HuH-7 (cell line): ENCODE measurements at regions not wholly inside any gene's neighbourhood (a gene's known extent, or its start where the extent isn't known, plus 50 kb on each side); places are given as distances from the start of the nearest gene placed in this dataset.
"Not testable (repeated sequence)": the region's sequence is repeated elsewhere in the genome, so short reads cannot be mapped to it uniquely, and the experiment has no call there.

Experiments
- DNase-seq: peaks from one replicate; pipeline ENCODE4 v3.0.0; 2011; ENCODE audit warnings: low spot score

GRCh38 chr3:75446948-75447347, 217.2 kb upstream of the FRG2C start:
- DNase-seq = not testable (repeated sequence)

GRCh38 chr3:75453328-75453727, 210.8 kb upstream of the FRG2C start:
- DNase-seq = not testable (repeated sequence)

DNA sequence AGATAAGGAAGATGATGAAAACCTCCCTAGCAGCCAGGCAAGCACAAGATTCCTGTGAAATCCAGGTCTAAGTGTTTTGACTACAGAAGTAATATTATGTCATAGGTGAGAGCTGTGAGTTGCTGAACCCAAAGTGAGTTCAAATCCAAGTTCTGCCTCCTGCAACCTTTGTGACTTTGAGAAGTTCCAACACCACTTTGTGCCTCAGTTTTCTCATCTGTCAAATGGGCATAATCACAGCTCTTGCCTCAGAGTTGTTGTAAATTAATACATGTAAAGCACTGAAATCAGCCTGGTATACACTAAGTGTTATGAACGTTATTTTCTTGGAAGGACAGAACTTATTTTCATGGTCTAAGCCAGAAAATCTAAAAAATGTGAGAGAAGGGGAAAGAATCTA, 210.3 kb upstream of the FRG2C start:
- DNase-seq = not testable (repeated sequence)

DNA sequence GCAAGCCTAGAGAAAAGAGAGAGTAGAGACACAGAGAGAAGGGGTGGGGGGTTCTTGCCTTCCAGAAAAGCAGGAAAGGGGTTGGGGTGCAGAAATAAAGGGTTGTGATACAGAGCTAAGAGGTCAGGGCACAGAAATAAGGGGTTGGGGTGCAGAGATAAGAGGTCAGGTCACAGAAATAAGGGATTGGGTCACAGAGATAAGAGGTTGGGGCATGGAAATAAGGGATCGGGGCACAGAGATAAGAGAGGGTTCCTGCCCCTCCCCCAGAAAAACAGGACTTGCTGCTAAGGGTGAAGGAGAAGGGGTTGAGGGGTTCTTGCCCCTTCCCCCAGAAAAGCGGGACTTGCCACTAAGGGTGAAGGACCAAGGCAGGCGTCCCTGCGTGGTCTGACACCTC, 189.6 kb upstream of the FRG2C start:
- DNase-seq = not testable (repeated sequence)

DNA sequence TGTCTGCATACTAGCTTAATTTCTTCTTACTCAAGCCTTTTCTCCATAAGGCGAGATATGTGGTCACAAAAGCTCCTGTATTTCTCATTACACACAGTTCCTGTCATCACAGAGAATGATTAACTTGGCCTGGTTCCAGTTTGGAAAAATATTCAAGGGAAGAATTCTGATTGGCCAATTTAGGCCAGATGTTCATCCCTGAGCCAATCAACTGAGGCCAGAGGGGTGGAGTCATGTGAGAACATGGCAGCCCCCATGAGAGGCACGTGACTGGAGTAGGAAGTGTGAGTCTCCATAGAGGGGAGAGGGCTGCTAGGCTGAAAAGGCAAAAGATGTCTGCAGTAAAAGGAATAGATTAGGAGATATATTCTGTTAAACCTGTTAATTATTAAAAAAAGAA, 167.5 kb upstream of the FRG2C start:
- DNase-seq = not testable (repeated sequence)

GRCh38 chr3:75500357-75500756, 163.8 kb upstream of the FRG2C start:
- not testable (repeated sequence) for DNase-seq

GRCh38 chr3:75502171-75502570, 162.0 kb upstream of the FRG2C start:
- not testable (repeated sequence) for DNase-seq

DNA sequence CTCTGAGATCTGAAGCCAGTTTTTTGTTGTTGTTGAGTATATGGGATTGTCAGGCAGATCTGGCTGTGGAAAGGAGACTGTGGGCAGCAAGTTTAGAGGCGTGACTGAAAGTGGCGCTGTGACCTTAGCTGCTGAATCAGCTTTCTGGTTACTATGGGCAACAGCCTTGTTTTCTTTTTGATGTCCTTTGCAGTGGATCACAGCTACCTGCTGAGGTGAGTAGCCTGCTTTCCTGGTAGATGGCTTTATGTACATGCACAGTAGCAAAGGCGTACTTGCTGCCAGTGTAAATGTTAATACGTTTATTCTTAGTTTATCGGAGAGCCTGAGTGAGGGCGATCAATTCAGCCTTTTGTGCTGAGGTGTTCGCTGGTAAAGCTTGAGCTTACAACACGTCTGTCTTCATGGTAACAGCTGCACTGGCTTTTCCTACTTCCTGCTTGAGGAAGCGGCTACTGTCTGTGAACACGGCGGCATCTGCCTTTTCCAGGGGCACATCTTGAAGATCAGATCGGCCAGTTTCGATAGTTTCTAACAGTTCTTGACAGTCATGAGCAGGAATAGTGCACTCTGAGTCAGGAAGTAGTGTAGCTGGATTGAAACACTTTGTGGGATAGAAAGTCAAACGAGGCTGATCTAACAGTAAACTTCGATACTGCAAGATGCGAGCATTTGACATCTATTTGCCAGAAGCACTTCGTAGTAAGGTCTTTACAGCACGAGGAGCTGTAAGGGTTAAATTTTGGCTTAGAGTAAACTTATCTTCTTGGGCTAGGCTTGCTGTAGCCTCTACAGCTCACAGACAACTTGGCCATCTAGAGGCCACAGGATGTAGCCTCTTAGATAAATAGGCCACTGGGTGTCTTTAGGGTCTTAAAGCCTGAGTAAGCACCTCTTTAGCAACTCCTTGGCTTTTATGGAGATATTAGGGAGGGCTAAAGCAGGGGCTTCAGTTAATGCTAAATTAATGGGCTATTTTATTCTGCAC, 161.1 kb upstream of the FRG2C start:
- DNase-seq = not testable (repeated sequence)

GRCh38 chr3:75506603-75507002, 157.5 kb upstream of the FRG2C start:
- DNase-seq = no peak

GRCh38 chr3:75507956-75508355, 156.2 kb upstream of the FRG2C start:
- DNase-seq = not testable (repeated sequence)

- not testable (repeated sequence) for DNase-seq
Measured at GRCh38 chr3:75527657-75528056, 136.5 kb upstream of the FRG2C start.

DNA sequence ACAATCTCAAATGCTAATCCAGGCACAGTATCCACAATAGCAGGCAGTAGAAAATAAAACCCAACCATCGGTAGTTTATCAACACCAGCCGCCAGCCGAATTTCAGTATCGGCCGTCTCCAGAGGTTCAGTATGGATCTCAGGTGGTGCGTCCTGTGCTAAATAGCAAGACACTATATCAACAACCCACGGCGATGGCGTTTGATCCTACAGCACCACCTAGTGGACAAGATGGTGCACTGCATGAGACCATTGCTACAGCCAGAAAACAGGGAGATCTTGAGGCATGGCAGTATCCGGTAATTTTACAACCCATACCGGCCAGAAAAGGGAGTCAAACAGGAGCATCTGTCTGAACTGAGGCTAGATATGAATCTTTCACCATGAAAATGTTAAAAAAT, 112.0 kb upstream of the FRG2C start:
- not testable (repeated sequence) for DNase-seq

GRCh38 chr3:75564427-75564826, 99.7 kb upstream of the FRG2C start:
- not testable (repeated sequence) for DNase-seq

DNA sequence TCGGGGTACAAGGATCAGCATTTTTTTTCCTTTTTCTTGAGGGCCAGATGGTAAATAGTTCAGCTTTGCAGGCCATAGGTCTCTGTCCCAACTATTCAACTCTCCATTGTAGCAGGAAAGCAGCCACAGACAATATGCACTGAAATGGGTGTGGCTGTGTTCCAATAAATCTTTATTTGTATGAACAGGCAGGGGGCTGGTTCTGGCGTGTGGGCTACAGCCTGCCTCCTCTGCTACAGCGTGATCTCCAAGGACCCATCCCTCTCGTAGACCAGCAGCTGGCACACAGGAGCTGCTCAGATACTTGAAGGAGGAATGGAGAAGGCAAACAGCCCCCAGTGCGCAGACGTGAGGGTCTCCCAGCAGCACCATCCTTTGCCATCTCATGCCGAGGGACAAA, 91.8 kb upstream of the FRG2C start:
- not testable (repeated sequence) for DNase-seq

DNA sequence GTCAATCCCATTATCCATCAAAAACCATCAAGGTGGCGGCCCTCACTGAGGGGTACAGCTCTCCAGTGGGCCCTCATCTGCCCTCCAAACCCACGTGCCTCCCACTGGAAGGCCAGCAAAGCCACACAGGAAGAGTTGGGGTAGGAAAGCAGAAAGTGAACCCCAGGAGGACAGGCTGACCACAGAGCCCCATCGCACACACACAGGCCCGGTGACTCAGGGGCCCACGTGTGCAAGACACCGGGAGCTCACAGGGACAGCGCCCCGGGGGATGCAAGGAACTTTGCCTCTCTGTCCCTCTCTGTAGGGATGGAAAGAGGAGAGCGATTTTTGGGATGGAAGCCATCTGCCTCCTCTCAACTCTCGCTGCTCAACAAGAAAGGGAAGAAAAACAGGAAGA, 85.0 kb upstream of the FRG2C start:
- not testable (repeated sequence) for DNase-seq

GRCh38 chr3:75579536-75579935, 84.6 kb upstream of the FRG2C start:
- not testable (repeated sequence) for DNase-seq

GRCh38 chr3:75579981-75580782, 83.9 kb upstream of the FRG2C start:
- peak; percentile 8 for DNase-seq

DNA sequence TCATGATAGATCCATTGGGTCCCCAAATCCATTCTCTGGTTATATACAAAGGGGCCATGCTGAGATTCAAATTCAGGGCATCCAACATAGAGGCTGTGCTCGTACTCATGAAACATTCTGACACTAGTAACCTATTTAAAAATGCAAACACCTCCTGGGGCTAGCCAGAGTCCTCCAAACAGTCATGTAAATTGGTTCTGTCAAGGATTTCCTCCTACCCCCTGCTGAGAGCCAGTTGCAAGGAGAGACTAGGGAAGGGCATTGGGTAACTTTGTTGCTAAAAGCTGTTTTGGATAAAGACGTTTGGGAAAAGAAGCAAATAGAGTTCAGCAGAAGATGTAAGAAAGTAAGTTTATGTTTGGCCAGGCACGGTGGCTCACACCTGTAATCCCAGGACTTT, 81.6 kb upstream of the FRG2C start:
- not testable (repeated sequence) for DNase-seq

DNA sequence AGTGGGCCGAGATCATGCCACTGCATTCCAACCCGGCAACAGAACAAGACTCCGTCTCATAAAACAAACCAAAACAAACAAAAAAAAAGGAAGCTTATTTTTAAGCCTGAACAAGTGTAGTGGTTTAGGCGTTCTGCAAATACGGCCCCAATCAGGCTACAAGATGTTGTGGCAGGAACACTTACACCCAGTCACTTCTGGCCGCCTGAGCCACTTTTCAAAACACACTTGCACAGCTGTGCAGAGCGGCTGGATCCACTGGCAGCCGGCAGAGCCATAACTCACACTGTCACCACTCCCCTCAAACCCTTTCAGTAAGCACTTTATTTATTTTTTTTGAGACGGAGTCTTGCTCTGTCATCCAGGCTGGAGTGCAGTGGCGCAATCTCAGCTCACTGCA, 81.0 kb upstream of the FRG2C start:
- not testable (repeated sequence) for DNase-seq

- DNase-seq = not testable (repeated sequence)
Measured at GRCh38 chr3:75587695-75588094, 76.4 kb upstream of the FRG2C start.

GRCh38 chr3:75590382-75590781, 73.7 kb upstream of the FRG2C start:
- not testable (repeated sequence) for DNase-seq

DNA sequence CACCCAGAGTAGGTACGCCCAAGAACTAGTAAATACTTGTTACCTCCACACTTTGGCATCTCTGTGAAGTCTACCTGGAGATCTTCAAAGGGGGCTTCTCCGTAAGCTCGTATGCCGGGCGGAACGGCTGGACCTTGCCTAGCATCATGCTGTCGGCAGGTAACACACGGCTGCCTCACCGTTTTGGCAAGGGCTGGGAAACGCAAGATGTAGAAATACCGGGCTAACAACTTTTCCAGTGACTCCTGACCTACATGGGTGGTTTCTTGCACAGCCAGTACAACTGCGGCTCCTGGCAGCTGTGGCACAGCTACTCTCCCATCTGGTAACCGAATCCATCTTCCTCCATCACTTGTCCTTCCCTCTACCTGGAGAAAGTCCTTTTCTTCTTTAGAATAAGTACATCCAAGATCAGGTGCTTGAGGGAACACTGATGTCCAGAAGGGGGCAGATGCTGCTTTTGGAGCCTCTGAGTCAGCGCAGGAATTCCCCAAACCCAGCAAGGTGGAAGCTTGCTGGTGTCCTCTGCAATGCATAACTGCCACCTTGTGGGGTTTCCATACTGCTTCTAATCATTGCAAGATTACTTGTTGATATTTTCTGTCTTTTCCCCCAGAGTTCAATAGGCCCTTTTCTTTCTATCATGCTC, 59.7 kb upstream of the FRG2C start:
- not testable (repeated sequence) for DNase-seq
